ENCODE measurements at regions not wholly inside any gene's neighbourhood (a gene's known extent, or its start where the extent isn't known, plus 50 kb on each side); places are given as distances from the start of the nearest gene placed in this dataset.
A peak's percentile ranks its signal among the peaks of the same experiment; 100 is the strongest.

DNA sequence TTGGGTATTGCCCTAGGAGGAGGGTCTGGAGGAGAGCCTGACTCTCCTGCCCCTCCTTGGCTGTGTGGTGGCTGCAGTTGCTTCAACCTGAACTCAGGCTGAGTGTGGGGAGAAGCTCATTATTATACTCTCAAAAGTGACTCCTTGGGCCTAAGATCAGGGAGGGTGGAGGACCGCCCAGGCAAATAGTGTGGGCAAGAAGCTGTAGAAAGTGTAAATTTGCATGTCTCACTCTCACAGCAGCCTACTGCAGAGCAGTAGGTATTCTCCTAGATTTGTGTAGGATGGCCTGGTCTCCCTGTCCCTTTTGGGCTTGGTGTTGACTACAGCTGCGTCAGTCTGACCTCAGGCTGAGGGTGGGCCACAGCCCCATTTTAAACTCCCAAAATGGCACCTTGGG lies 156.1 kb downstream of the ZNF330 start:
- ATAC-seq (ENCODE audit: insufficient read depth, low FRiP score) = no peak

DNA sequence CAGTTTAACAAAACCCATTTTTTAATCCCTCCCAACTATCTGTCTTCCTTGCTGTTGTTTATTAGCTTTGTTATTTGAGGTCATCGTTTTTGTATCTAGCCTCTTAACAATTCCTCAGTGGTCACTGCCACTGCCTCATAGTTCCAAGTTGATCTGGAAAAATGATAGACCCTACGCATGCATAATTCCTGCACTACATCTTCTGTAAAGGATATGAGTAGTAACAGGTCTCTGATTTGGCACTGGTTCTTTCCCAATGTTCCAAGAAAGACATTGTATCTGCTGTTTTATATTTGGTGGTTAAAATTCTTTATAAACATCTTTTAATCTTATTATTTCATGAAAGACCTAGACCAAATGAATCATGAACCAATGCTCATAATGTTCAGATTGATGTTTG lies 166.6 kb downstream of the ZNF330 start:
- Histone ChIP-seq H3K4me3 (no peak overlapping the region), H3K9ac (ENCODE audit: insufficient read depth in 1 of 2, low read length in 2 of 2) (no peak overlapping the region), H3K36me3 (ENCODE audit: control insufficient read depth in 4 of 4, insufficient read depth in 4 of 4, low read length in 4 of 4) (no peaks in the 10 kb centered on the region), H3K27me3 (ENCODE audit: control insufficient read depth in 3 of 3, insufficient read depth in 3 of 3, low read length in 2 of 3) (no peaks in the 10 kb centered on the region), H3K4me1 (ENCODE audit: control insufficient read depth in 5 of 5, insufficient read depth in 5 of 5, low read length in 5 of 5) (no peaks in the 10 kb centered on the region), H3K27ac (ENCODE audit: low read depth in 1 of 2, low read length in 1 of 2) (no peak overlapping the region), H3K9me3 (ENCODE audit: control insufficient read depth in 4 of 4, insufficient read depth in 3 of 4, low read length in 3 of 4) (no peaks in the 10 kb centered on the region)
- DNase-seq = no peak
- ATAC-seq (ENCODE audit: insufficient read depth, low FRiP score) = no peak
- TF ChIP-seq, protein P1, sequence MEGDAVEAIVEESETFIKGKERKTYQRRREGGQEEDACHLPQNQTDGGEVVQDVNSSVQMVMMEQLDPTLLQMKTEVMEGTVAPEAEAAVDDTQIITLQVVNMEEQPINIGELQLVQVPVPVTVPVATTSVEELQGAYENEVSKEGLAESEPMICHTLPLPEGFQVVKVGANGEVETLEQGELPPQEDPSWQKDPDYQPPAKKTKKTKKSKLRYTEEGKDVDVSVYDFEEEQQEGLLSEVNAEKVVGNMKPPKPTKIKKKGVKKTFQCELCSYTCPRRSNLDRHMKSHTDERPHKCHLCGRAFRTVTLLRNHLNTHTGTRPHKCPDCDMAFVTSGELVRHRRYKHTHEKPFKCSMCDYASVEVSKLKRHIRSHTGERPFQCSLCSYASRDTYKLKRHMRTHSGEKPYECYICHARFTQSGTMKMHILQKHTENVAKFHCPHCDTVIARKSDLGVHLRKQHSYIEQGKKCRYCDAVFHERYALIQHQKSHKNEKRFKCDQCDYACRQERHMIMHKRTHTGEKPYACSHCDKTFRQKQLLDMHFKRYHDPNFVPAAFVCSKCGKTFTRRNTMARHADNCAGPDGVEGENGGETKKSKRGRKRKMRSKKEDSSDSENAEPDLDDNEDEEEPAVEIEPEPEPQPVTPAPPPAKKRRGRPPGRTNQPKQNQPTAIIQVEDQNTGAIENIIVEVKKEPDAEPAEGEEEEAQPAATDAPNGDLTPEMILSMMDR (IDR thresholded peaks at IDR 0.05; ENCODE audit: control extremely low read depth, extremely low read depth) = no peak
- WGBS, 2 donors = 89 to 93% methylated on average over 2 of the region's 2 CpGs

More for the DNA sequence above, 156.1 kb downstream of the ZNF330 start:
- no peaks in the 10 kb centered on the region for H3K27me3 ChIP-seq (ENCODE audit: control insufficient read depth in 3 of 3, insufficient read depth in 3 of 3, low read length in 2 of 3)
- H3K36me3 ChIP-seq (ENCODE audit: control insufficient read depth in 4 of 4, insufficient read depth in 4 of 4, low read length in 4 of 4) = no peaks in the 10 kb centered on the region
- H3K9ac ChIP-seq (ENCODE audit: insufficient read depth in 1 of 2, low read length in 2 of 2) = no peak overlapping the region
- no peak overlapping the region for H3K4me3 ChIP-seq
- no peaks in the 10 kb centered on the region for H3K4me1 ChIP-seq (ENCODE audit: control insufficient read depth in 5 of 5, insufficient read depth in 5 of 5, low read length in 5 of 5)
- TF ChIP-seq, protein P1 (IDR thresholded peaks at IDR 0.05; ENCODE audit: control extremely low read depth, extremely low read depth) = no peak
- H3K9me3 ChIP-seq (ENCODE audit: control insufficient read depth in 4 of 4, insufficient read depth in 3 of 4, low read length in 3 of 4) = peaks cover 0 to 1% (median 0%) of the 10 kb centered on the region in 4 donors
- H3K27ac ChIP-seq (ENCODE audit: low read depth in 1 of 2, low read length in 1 of 2) = no peak overlapping the region
- no peak for DNase-seq
- WGBS, 2 donors = 95 to 97% methylated on average over 2 of the region's 2 CpGs

DNA sequence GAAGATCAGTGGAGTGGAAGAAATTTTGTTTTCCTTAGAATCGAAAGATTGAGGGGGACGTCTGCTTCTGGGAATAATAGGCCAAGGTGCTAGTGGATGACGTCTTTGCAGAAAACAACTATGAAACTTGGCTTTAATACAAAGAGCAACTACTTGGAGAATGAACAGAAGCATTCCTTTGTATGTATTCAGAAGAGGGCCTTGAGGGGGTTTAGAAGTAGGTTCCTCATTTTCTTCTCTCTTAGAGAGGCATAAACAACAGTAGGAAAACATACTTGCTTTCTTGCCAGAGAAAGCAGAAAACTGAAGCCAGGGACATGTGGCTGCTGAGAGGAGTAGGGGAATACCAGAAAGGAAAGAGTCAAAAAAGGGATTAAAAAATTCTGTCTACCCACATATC lies 167.8 kb downstream of the ZNF330 start:
- no peaks in the 10 kb centered on the region for H3K27me3 ChIP-seq (ENCODE audit: control insufficient read depth in 3 of 3, insufficient read depth in 3 of 3, low read length in 2 of 3)
- 62 to 84% methylated on average over 3 of the region's 3 CpGs for WGBS, 2 donors
- no peaks in the 10 kb centered on the region for H3K4me1 ChIP-seq (ENCODE audit: control insufficient read depth in 5 of 5, insufficient read depth in 5 of 5, low read length in 5 of 5)
- ATAC-seq (ENCODE audit: insufficient read depth, low FRiP score) (peak; percentile 33), DNase-seq (no peak)
- H3K4me3 ChIP-seq = no peak overlapping the region
- no peak overlapping the region for H3K9ac ChIP-seq (ENCODE audit: insufficient read depth in 1 of 2, low read length in 2 of 2)
- TF ChIP-seq, protein P1 (IDR thresholded peaks at IDR 0.05; ENCODE audit: control extremely low read depth, extremely low read depth) = no peak
- no peaks in the 10 kb centered on the region for H3K9me3 ChIP-seq (ENCODE audit: control insufficient read depth in 4 of 4, insufficient read depth in 3 of 4, low read length in 3 of 4)
- H3K27ac ChIP-seq (ENCODE audit: low read depth in 1 of 2, low read length in 1 of 2) = no peak overlapping the region
- H3K36me3 ChIP-seq (ENCODE audit: control insufficient read depth in 4 of 4, insufficient read depth in 4 of 4, low read length in 4 of 4) = no peaks in the 10 kb centered on the region

DNA sequence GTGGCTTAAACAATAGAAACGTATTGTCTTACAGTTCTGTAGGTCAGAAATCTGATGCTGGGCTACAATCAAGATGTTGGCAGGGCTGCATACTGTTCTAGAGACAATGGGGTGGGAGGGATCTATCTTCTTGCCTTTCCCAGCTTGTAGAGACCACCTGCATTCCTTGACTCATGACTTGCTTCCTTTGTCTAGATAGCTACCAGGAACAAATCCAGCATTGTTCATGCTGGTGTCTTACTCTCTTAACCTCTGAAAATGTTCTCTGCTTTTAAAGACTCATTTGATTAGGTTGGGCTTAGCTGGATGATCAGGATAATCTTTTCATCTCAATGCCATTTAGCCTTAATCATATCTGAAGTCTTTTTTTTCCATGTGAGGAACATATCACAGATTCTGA lies 169.0 kb downstream of the ZNF330 start:
- ATAC-seq (ENCODE audit: insufficient read depth, low FRiP score) (no peak), DNase-seq (no peak)
- Histone ChIP-seq H3K9me3 (ENCODE audit: control insufficient read depth in 4 of 4, insufficient read depth in 3 of 4, low read length in 3 of 4) (no peaks in the 10 kb centered on the region), H3K4me1 (ENCODE audit: control insufficient read depth in 5 of 5, insufficient read depth in 5 of 5, low read length in 5 of 5) (no peaks in the 10 kb centered on the region), H3K9ac (ENCODE audit: insufficient read depth in 1 of 2, low read length in 2 of 2) (no peak overlapping the region), H3K27me3 (ENCODE audit: control insufficient read depth in 3 of 3, insufficient read depth in 3 of 3, low read length in 2 of 3) (no peaks in the 10 kb centered on the region), H3K36me3 (ENCODE audit: control insufficient read depth in 4 of 4, insufficient read depth in 4 of 4, low read length in 4 of 4) (no peaks in the 10 kb centered on the region), H3K4me3 (no peak overlapping the region), H3K27ac (ENCODE audit: low read depth in 1 of 2, low read length in 1 of 2) (no peak overlapping the region)
- TF ChIP-seq, protein P1 (IDR thresholded peaks at IDR 0.05; ENCODE audit: control extremely low read depth, extremely low read depth) = no peak
- 76 to 80% methylated on average over 1 of the region's 1 CpG for WGBS, 2 donors

Data from lung (tissue), 11 donors.